Kidney (tissue), 13 donors: ENCODE measurements at regions not wholly inside any gene's neighbourhood (a gene's known extent, or its start where the extent isn't known, plus 50 kb on each side); places are given as distances from the start of the nearest gene placed in this dataset.

ENCODE experiments used
- DNase-seq, 5 donors: peaks; one replicate each; pipeline ENCODE4 v3.0.0-alpha.2; 2013 to 2020
- FAIRE-seq: peaks from 2 replicates; lab custom pipeline; 2012; peaks lifted over from hg19 to GRCh38; lab: Jason Lieb, UNC
- H3K27ac ChIP-seq, 2 donors: one replicate each; pipeline ENCODE4 v1.7.0; 2013; ENCODE audit warnings: low read depth in 2 of 2, low read length in 2 of 2, inconsistent platforms in 1 of 2
- H3K27me3 ChIP-seq: one replicate; pipeline ENCODE4 v1.7.1; 2013; ENCODE audit warnings: low read length, inconsistent platforms; ENCODE audit not compliant: control insufficient read depth, insufficient read depth
- H3K36me3 ChIP-seq, 3 donors: one replicate each; pipeline versions ENCODE4 v1.7.0 to v1.7.1; 2013; ENCODE audit warnings: low read length in 3 of 3, control low read depth in 1 of 3, inconsistent platforms in 1 of 3; ENCODE audit not compliant: insufficient read depth in 3 of 3, control insufficient read depth in 2 of 3
- H3K4me1 ChIP-seq, 3 donors: one replicate each; pipeline versions ENCODE4 v1.7.0 to v1.7.1; 2013; ENCODE audit warnings: low read length in 3 of 3, inconsistent platforms in 1 of 3, low read depth in 1 of 3; ENCODE audit not compliant: control insufficient read depth in 2 of 3, insufficient read depth in 2 of 3
- H3K4me3 ChIP-seq, 3 donors: one replicate each; pipeline versions ENCODE4 v1.7.0 to v1.8.1; 2013; ENCODE audit warnings: low read length in 3 of 3, control low read depth in 1 of 3, inconsistent platforms in 1 of 3
- H3K9ac ChIP-seq, 3 donors: one replicate each; pipeline versions ENCODE4 v1.7.0 to v1.7.1; 2013; ENCODE audit warnings: low read length in 3 of 3, control low read depth in 1 of 3, inconsistent platforms in 1 of 3
- H3K9me3 ChIP-seq, 3 donors: one replicate each; pipeline versions ENCODE4 v1.7.0 to v1.7.1; 2013; ENCODE audit warnings: low read length in 3 of 3, control low read depth in 1 of 3, inconsistent platforms in 1 of 3; ENCODE audit not compliant: control insufficient read depth in 2 of 3, insufficient read depth in 1 of 3
- CTCF ChIP-seq: IDR thresholded peaks from 3 replicates; pipeline ENCODE4 v1.5.1; 2012; ENCODE audit warnings: mild to moderate bottlenecking, moderate library complexity, borderline replicate concordance; ENCODE audit not compliant: insufficient read depth; ENCODE audit errors: extremely low read depth
- intact Hi-C: fragments of 100-400 bp; cut with DNase I; formaldehyde crosslinking; loops from one replicate; pipeline ENCODE4 v1.11.1; 2022
- donor health status: control.
- donor health status: control.
- donor health status: control.
- donor health status: control.
- donor health status: control.
- donor health status: DM: yes; HTN: yes; CAD: no.
- donor health status: Normal renal cell carcinoma (clear cell type).

GRCh38 chr4:157840034-157840433 is 332.8 kb downstream of the GASK1B start:
- intact Hi-C loops, result no loop called here
- Histone ChIP-seq H3K4me1 (no peaks in the 10 kb centered on the region), H3K36me3 (no peaks in the 10 kb centered on the region), H3K27ac (no peak overlapping the region), H3K9ac (no peak overlapping the region), H3K9me3 (no peaks in the 10 kb centered on the region), H3K27me3 (no peaks in the 10 kb centered on the region), H3K4me3 (no peak overlapping the region)
- FAIRE-seq, result no peak
- no peak for DNase-seq
- no peak for TF ChIP-seq CTCF

GRCh38 chr4:157838366-157838765 is 334.5 kb downstream of the GASK1B start:
- DNase-seq (no peak), FAIRE-seq (no peak)
- Histone ChIP-seq H3K27ac (no peak overlapping the region), H3K9ac (no peak overlapping the region), H3K4me3 (no peak overlapping the region), H3K4me1 (no peaks in the 10 kb centered on the region), H3K9me3 (no peaks in the 10 kb centered on the region), H3K36me3 (no peaks in the 10 kb centered on the region), H3K27me3 (no peaks in the 10 kb centered on the region)
- TF ChIP-seq CTCF, result no peak
- intact Hi-C loops, result no loop called here

- no peaks in the 10 kb centered on the region for H3K9me3 ChIP-seq
- H3K36me3 ChIP-seq, result no peaks in the 10 kb centered on the region
- FAIRE-seq (no peak), DNase-seq (no peak)
- H3K9ac ChIP-seq, result no peak overlapping the region
- intact Hi-C loops, result no loop called here
- H3K27ac ChIP-seq, result no peak overlapping the region
- H3K4me3 ChIP-seq, result no peak overlapping the region
- no peaks in the 10 kb centered on the region for H3K27me3 ChIP-seq
- TF ChIP-seq CTCF, result no peak
- no peaks in the 10 kb centered on the region for H3K4me1 ChIP-seq
Measured at GRCh38 chr4:157837071-157837703, 335.6 kb downstream of the GASK1B start.

GRCh38 chr4:157832596-157832995 is 340.2 kb downstream of the GASK1B start:
- FAIRE-seq (no peak), DNase-seq (no peak)
- no peak for TF ChIP-seq CTCF
- Histone ChIP-seq H3K36me3 (no peaks in the 10 kb centered on the region), H3K27ac (no peak overlapping the region), H3K4me3 (no peak overlapping the region), H3K27me3 (no peaks in the 10 kb centered on the region), H3K4me1 (no peaks in the 10 kb centered on the region), H3K9ac (no peak overlapping the region), H3K9me3 (no peaks in the 10 kb centered on the region)
- intact Hi-C loops, result no loop called here
